GM12878 (cell line): ENCODE measurements at regions not wholly inside any gene's neighbourhood (a gene's known extent, or its start where the extent isn't known, plus 50 kb on each side); places are given as distances from the start of the nearest gene placed in this dataset.

Source experiments
- ATAC-seq: fragments of 200-7000 bp; cut with Tn5 transposase; 3 replicates; pipeline ENCODE4 v1.9.1; 2020; ENCODE audit warnings: mild to moderate bottlenecking, moderate library complexity
- BruUV-seq: library from RNA; stranded (reverse); fragments of 400-500 nt; replicated peaks from 2 replicates; lab custom pipeline; 2021; lab: Mats Ljungman, UMichigan
- CTCF ChIA-PET: fragments of 300-600 bp; sonication (Branson Sonifier 250); formaldehyde crosslinking; extraction: SDS; loops from one replicate; lab custom pipeline; 2021; ENCODE audit warnings: inconsistent platforms; lab: Yijun Ruan, JAX
- POLR2A ChIA-PET: fragments of 350-600 bp; formaldehyde crosslinking; extraction: SDS; loops from one replicate; lab custom pipeline; 2021; ENCODE audit warnings: inconsistent platforms; lab: Charles Lee
- RAD21 ChIA-PET: fragments of 300-600 bp; sonication (Branson Sonifier 250); formaldehyde crosslinking; loops from one replicate; lab custom pipeline; 2023; ENCODE audit warnings: antibody characterized with exemption; ENCODE audit not compliant: unreplicated experiment; lab: Charles Lee
- SMC1A ChIA-PET: fragments of 300-600 bp; sonication (Branson Sonifier 250); formaldehyde crosslinking; loops from one replicate; lab custom pipeline; 2023; ENCODE audit not compliant: unreplicated experiment, uncharacterized antibody; lab: Charles Lee
- DNase-seq: peaks from one replicate; pipeline ENCODE4 v3.0.0-alpha.2; 2011; ENCODE audit warnings: low read depth, low spot score
- FAIRE-seq: peaks from 3 replicates; lab custom pipeline; 2011; peaks lifted over from hg19 to GRCh38; lab: Jason Lieb, UNC
- H2AFZ ChIP-seq: 2 replicates; pipeline ENCODE4 v1.6.0; 2011; ENCODE audit warnings: low read depth, low read length, control low read depth; ENCODE audit not compliant: control insufficient read depth
- H3K27ac ChIP-seq: 2 replicates; pipeline ENCODE4 v1.5.1; 2011; ENCODE audit warnings: control low read depth; ENCODE audit not compliant: control insufficient read depth, insufficient read depth
- H3K27me3 ChIP-seq, 2 experiments: replicated peaks in 1 of 2; 2 replicates each; pipeline versions ENCODE4 v1.6.0 to v1.6.1; 2011; ENCODE audit warnings: low read length in 1 of 2; ENCODE audit not compliant: control insufficient read depth in 2 of 2, insufficient read depth in 2 of 2
- H3K36me3 ChIP-seq, 2 experiments: 2 replicates each; pipeline ENCODE4 v1.5.1; 2011; ENCODE audit warnings: low read length in 1 of 2; ENCODE audit not compliant: control insufficient read depth in 2 of 2, insufficient read depth in 2 of 2
- H3K4me1 ChIP-seq: 2 replicates; pipeline ENCODE4 v1.6.1; 2011; ENCODE audit warnings: mild to moderate bottlenecking, low read length, moderate library complexity, mixed read lengths; ENCODE audit not compliant: control insufficient read depth, insufficient read depth
- H3K4me2 ChIP-seq: 2 replicates; pipeline ENCODE4 v1.6.0; 2011; ENCODE audit warnings: control low read depth; ENCODE audit not compliant: control insufficient read depth, insufficient read depth
- H3K4me3 ChIP-seq: fragments of 200-600 bp; sonication (generic); 2 replicates; pipeline ENCODE4 v1.5.1; 2016
- H3K79me2 ChIP-seq: 2 replicates; pipeline ENCODE4 v1.6.0; 2011; ENCODE audit warnings: low read length; ENCODE audit not compliant: control insufficient read depth, insufficient read depth
- H3K9ac ChIP-seq: 2 replicates; pipeline ENCODE4 v1.8.0; 2011; ENCODE audit warnings: low read length, control low read depth, mixed read lengths; ENCODE audit not compliant: control insufficient read depth, insufficient read depth
- H3K9me3 ChIP-seq: replicated peaks from 3 replicates; pipeline ENCODE4 v1.5.1; 2011; ENCODE audit warnings: mild to moderate bottlenecking, low read length; ENCODE audit not compliant: control insufficient read depth, insufficient read depth
- H4K20me1 ChIP-seq: 2 replicates; pipeline ENCODE4 v1.6.0; 2011; ENCODE audit not compliant: control insufficient read depth, insufficient read depth
- ASH2L ChIP-seq: fragments of 300-600, 200-600 bp; sonication (generic); IDR thresholded peaks from 2 replicates; pipeline ENCODE4 v1.6.1; 2017; ENCODE audit warnings: low read depth, mild to moderate bottlenecking, borderline replicate concordance
- ATF3 ChIP-seq: IDR thresholded peaks from 2 replicates; pipeline ENCODE4 v1.6.1; 2011; ENCODE audit warnings: low read depth, mild to moderate bottlenecking, low read length, moderate library complexity, borderline replicate concordance; ENCODE audit errors: extremely low read depth
- BRCA1 ChIP-seq: IDR thresholded peaks from 2 replicates; pipeline ENCODE4 v1.6.1; 2011; ENCODE audit warnings: low read depth, low read length, improper control_type of control experiment
- CBFB ChIP-seq: IDR thresholded peaks from 2 replicates; pipeline ENCODE4 v1.6.1; 2016; ENCODE audit warnings: antibody characterized with exemption, low read depth
- CREM ChIP-seq: IDR thresholded peaks from 2 replicates; pipeline ENCODE4 v1.6.1; 2014; ENCODE audit warnings: antibody characterized with exemption, low read depth
- E4F1 ChIP-seq: fragments of 450-650 bp; IDR thresholded peaks from 2 replicates; pipeline ENCODE4 v1.6.1; 2018; ENCODE audit warnings: borderline replicate concordance, mild to moderate bottlenecking; ENCODE audit not compliant: partially characterized antibody
- GATAD2B ChIP-seq: fragments of 450-650 bp; conservative IDR thresholded peaks from 2 replicates; pipeline ENCODE4 v1.6.1; 2017; ENCODE audit warnings: low read depth, mild to moderate bottlenecking, moderate library complexity
- JUNB ChIP-seq: IDR thresholded peaks from 2 replicates; pipeline ENCODE4 v1.6.1; 2016; ENCODE audit warnings: antibody characterized with exemption, mild to moderate bottlenecking
- MEF2A ChIP-seq: IDR thresholded peaks from 2 replicates; pipeline ENCODE4 v1.6.1; 2011; ENCODE audit warnings: low read depth, mild to moderate bottlenecking, low read length, moderate library complexity; ENCODE audit not compliant: insufficient read depth
- MYB ChIP-seq: fragments of 150-350 bp; IDR thresholded peaks from 2 replicates; pipeline ENCODE4 v1.6.1; 2014; ENCODE audit warnings: mild to moderate bottlenecking, low read depth, low read length, borderline replicate concordance
- NBN ChIP-seq: fragments of 450-650 bp; IDR thresholded peaks from 2 replicates; pipeline ENCODE4 v1.6.1; 2016
- NRF1 ChIP-seq: conservative IDR thresholded peaks from 2 replicates; pipeline ENCODE4 v1.6.1; 2011; ENCODE audit warnings: mild to moderate bottlenecking, low read depth, low read length, improper control_type of control experiment
- PAX5 ChIP-seq: IDR thresholded peaks from 2 replicates; pipeline ENCODE4 v1.6.1; 2011; ENCODE audit warnings: low read depth, low read length, borderline replicate concordance
- PBX3 ChIP-seq: IDR thresholded peaks from 2 replicates; pipeline ENCODE4 v1.6.1; 2011; ENCODE audit warnings: mild to moderate bottlenecking, low read depth, low read length, moderate library complexity; ENCODE audit not compliant: insufficient replicate concordance
- STAT3 ChIP-seq: IDR thresholded peaks from 2 replicates; pipeline ENCODE4 v1.6.1; 2011; ENCODE audit warnings: low read depth, low read length, improper control_type of control experiment
- ZNF274 ChIP-seq: IDR thresholded peaks from one replicate; pipeline ENCODE4 v1.8.0; 2011; ENCODE audit not compliant: insufficient read length, insufficient read depth
- ZNF592 ChIP-seq: fragments of 450-650 bp; IDR thresholded peaks from 2 replicates; pipeline ENCODE4 v1.6.1; 2017; ENCODE audit warnings: mild to moderate bottlenecking, moderate library complexity
- ZNF622 ChIP-seq: fragments of 450-650 bp; IDR thresholded peaks from 2 replicates; pipeline ENCODE4 v1.6.1; 2017; ENCODE audit warnings: mild to moderate bottlenecking, inconsistent platforms
- WGBS: methylation state at CpG from one replicate; pipeline ENCODE4 v1.1.6; 2016; ENCODE audit warnings: low lambda C conversion rate; ENCODE audit not compliant: insufficient replicate concordance, insufficient coverage; ENCODE audit errors: missing lambda C conversion rate; 5-methylcytosine and 5-hydroxymethylcytosine counted together
- in situ Hi-C: fragments of 300-500 bp; cut with MboI; formaldehyde crosslinking; loops from 9 replicates; pipeline ENCODE4 v1.14.3; 2018; ENCODE audit warnings: mixed read lengths
- intact Hi-C: fragments of 100-400 bp; cut with micrococcal nuclease; formaldehyde crosslinking; loops from one replicate; pipeline ENCODE4 v1.14.2; 2022; ENCODE audit not compliant: unreplicated experiment

GRCh38 chr7:152970481-152970880, 210.9 kb downstream of the ACTR3B start (continued):
- TF ChIP-seq MEF2A (no peak), ZNF622 (no peak), ZNF274 (no peak), PAX5 (no peak), E4F1 (no peak), ATF3 (no peak), ASH2L (no peak)

- BruUV-seq = no TSS peak
- Histone ChIP-seq H3K4me3 (no peak overlapping the region), H3K9me3 (no peaks in the 10 kb centered on the region), H3K9ac (no peak overlapping the region), H3K27ac (no peak overlapping the region), H3K4me1 (no peaks in the 10 kb centered on the region), H3K36me3 (no peaks in the 10 kb centered on the region), H3K27me3 (no peaks in the 10 kb centered on the region), H4K20me1 (no peaks in the 10 kb centered on the region), H3K4me2 (no peak overlapping the region), H2AFZ (no peak overlapping the region), H3K79me2 (no peaks in the 10 kb centered on the region)
- 21% methylated on average over 3 of the region's 3 CpGs for whole genome bisulfite sequencing
- DNase-seq (no peak), ATAC-seq (no peak), FAIRE-seq (no peak)
- POLR2A ChIA-PET = no interaction called here
- intact Hi-C loops = no loop called here
- CTCF ChIA-PET = no interaction called here
- in situ Hi-C loops = no loop called here
- SMC1A ChIA-PET = no interaction called here
- RAD21 ChIA-PET = no interaction called here
- TF ChIP-seq NBN = no peak
- TF ChIP-seq CREM = no peak
- no peak for TF ChIP-seq GATAD2B
- TF ChIP-seq ZNF592 = no peak
- TF ChIP-seq NRF1 = no peak
- no peak for TF ChIP-seq BRCA1
- TF ChIP-seq MYB = no peak
- TF ChIP-seq STAT3 = no peak
- no peak for TF ChIP-seq PBX3
- no peak for TF ChIP-seq CBFB
- TF ChIP-seq JUNB = no peak
Observed at GRCh38 chr7:152974577-152974976, 215.0 kb downstream of the ACTR3B start.
